NCI-H524 (cell line): ENCODE measurements at regions not wholly inside any gene's neighbourhood (a gene's known extent, or its start where the extent isn't known, plus 50 kb on each side); places are given as distances from the start of the nearest gene placed in this dataset.

Experiments used
- DNase-seq, 2 experiments: peaks; one replicate each; lab custom pipeline; 2025; lab: John Stamatoyannopoulos, UW

DNA sequence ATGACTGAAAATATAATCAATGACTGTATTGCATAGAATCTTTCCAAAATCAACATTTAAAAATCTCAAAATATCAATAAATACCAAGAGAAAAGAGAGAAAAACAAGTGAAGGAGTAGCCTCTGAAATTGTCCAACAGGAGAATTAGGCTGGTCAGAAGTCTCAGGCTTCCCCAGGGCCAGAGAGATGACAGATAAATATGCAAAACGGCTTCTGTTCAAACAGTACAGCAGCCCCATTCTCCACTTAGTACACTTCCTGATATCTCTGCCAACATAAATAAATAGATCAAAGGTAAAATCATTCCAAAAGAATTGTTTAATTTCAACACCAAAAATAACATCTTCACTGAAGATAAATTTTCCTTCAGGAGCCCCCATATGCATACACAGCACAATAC, 204.7 kb upstream of the GABRA2 start:
- DNase-seq = no peak

DNA sequence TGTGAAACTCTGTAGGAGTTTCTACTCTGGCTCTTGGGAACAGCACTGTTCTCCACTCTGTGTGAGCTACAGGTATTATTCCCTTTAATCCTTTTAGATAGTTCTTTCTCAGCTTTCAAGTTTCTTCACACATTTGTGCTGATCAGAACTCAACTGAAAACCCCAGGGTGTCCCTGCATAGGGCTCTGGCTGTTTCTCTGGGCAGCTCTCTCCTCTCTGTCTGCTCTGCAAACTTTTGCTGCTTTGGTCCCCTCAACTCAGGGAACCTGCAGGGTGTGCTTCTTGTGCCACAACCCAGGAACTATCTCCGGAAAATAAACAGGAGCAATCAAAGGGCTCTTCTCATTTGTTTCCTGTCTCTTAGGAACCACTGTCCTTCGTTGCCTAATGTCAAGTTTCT, 196.6 kb upstream of the GABRA2 start:
- DNase-seq = peak in 1 of 2 experiments; percentile 4

GRCh38 chr4:46581677-46582076, 191.7 kb upstream of the GABRA2 start:
- no peak for DNase-seq

GRCh38 chr4:46554760-46555465, 165.0 kb upstream of the GABRA2 start:
- DNase-seq = no peak

GRCh38 chr4:46550471-46550870, 160.5 kb upstream of the GABRA2 start:
- no peak for DNase-seq

GRCh38 chr4:46549125-46549524, 159.2 kb upstream of the GABRA2 start:
- no peak for DNase-seq

- DNase-seq = no peak
These were observed 134.8 kb upstream of the GABRA2 start for GRCh38 chr4:46524751-46525150.

DNA sequence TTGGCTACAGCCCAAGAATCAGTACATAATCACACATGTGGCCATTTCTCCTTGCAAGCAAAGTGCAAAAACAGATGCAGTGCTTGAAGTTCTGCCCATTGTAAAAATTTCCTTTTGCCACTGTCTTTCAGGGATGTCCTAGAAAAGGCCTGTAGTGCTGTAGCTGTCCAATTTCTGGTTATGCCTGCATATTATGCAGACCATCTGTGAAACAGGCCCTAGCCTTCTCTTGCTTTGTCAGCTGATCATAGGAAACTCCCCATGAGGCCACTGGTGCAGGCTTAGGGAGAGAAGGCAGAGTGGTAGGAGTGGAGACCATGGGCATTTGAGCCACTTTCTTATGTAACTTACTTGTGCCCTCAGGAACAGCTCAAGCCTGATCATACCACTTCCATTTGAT, 130.4 kb upstream of the GABRA2 start:
- no peak for DNase-seq

DNA sequence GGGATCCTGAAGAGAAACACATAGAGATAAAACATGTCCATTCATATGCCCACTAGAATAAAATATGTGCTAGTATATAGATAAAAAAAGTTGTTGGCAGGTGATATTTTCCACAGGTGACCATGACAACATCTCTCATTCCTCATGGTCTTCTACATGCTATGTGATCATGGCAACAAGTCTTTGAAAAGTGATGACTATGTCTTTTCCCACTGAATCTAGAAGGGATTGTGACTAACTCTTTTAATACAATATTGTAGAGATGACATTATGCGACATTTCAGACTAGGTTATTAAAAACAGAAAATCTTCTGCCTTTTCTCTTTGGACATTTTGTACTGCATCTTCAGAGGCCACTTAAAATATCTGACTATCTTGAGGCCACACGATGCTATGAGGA, 126.0 kb upstream of the GABRA2 start:
- no peak for DNase-seq

DNA sequence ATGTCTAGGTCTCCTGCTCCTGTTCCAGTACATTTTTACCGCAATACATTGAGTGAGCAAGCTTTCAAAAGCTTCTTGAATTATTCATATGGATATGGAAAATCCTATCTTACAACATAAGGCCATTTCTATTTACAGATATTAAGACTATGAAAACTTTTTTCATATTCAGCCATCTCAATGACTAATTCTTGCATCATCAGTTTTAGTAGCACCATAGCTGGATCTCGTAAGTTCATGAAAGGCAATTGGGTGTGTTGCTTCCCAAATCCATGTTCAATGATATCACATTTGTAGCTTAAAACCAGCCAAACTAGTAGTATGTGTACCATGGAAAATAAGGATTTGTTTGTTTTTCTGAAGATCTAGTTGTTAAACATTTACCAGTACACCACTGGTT, 118.3 kb upstream of the GABRA2 start:
- DNase-seq = no peak

- DNase-seq = no peak
These were observed 116.9 kb upstream of the GABRA2 start for GRCh38 chr4:46506876-46507275.

DNA sequence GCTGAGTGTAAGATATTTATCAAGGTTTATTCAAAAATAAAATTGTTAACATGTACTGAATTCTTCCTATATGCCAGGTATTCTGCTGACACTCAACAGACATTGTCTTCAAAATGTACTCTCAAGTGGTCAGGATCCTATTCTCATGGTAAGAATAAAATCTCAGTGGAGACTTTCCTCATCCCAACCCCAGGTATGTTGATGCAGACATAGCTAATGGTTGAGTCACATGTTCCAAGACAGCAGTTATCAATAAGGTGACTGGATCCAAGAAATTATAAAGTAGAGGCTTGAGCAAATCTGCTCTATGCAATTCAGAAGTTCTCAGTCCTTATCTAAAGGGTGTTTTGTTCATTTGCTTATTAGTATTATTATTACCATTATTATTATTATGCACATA, 115.2 kb upstream of the GABRA2 start:
- DNase-seq = no peak

DNA sequence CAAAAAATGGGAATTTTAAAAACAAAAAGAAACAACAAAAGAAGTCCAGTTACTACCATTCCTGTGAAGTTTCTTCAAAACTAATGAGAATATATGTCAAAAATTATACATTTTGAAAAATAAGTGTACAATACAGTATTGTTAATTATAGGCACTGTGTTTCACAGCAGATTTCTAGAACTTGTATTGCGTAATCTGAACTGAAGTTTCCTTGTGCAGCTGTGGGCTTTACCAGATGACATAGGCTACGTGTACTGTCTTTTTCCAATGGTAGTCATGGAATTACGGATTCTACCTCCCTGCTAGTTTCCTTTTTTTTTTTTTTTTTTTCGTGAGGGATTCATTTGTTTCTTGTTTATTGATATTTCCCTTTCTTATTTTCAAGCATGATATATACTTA, 113.8 kb upstream of the GABRA2 start:
- DNase-seq = no peak

DNA sequence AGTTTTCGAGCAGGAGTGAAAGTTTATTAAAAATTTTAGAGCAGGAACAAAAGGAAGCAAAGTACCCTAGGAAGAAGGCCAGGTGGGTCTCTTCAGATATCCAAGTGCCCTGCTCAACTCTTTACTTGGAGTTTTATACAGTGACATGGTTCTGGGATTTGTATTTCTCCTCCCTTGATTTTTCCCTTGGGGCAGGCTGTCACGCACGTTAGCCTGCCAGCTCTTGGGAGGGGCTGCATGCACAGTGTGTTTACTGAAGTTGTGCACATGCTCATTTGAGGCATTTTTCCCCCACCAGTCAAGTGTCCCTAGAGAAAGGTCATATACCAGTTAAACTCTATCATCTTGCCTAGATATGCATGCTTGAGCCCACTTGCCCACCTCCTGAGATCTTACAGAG, 102.5 kb upstream of the GABRA2 start:
- no peak for DNase-seq

GRCh38 chr4:46491455-46491854, 101.5 kb upstream of the GABRA2 start:
- DNase-seq = no peak

- DNase-seq = no peak
These were observed 95.0 kb upstream of the GABRA2 start for GRCh38 chr4:46484881-46485280.

GRCh38 chr4:46462733-46463132, 72.8 kb upstream of the GABRA2 start:
- DNase-seq = no peak

- no peak for DNase-seq
These were observed 69.4 kb upstream of the GABRA2 start for GRCh38 chr4:46459308-46459707.

DNA sequence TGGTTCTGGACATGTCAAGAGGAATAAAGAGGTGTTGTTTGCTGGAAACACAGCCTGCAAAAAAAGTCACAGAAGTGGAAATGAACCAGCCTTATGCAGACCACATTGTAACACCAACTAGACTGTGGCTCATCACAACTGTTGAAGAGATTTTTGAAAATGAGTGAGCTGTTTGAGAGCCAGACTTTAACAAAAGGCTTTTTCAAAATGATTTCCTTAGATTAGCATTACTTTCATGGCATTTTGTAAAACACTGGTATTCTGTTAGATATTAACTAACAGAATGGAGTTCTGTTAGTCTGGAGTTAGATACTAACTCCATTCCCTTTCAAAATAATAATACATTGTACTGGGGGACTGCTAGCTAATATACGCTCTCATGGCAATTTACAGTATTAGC, 60.6 kb upstream of the GABRA2 start:
- no peak for DNase-seq

DNA sequence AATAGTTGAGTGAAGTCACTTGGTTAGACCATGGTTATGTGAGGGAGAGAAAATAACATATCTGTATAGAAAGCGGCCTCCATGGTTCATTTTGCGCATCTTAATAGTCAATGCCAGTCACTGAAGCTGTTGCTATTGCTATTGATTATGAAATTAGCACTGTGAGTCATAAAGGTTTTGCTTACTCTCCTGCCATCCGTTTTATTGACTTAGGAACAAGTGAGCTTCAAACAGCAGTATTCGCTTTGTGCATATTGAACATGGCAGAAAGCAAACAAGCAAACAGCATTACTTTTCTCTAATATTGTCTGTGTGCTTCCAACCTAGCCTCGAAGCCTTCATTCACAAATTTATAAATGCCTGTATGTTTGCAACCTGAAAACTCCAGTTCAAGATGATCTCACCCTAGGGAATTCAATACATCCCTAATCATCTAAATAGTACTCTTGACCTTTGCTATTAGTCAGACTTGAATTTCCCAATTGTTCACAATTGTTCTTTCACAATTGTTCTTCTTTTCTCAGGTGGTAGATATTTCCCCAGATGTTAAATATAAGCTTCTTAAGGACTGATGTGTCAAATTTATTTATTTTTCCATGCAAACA, 55.9 kb upstream of the GABRA2 start:
- DNase-seq = no peak

DNA sequence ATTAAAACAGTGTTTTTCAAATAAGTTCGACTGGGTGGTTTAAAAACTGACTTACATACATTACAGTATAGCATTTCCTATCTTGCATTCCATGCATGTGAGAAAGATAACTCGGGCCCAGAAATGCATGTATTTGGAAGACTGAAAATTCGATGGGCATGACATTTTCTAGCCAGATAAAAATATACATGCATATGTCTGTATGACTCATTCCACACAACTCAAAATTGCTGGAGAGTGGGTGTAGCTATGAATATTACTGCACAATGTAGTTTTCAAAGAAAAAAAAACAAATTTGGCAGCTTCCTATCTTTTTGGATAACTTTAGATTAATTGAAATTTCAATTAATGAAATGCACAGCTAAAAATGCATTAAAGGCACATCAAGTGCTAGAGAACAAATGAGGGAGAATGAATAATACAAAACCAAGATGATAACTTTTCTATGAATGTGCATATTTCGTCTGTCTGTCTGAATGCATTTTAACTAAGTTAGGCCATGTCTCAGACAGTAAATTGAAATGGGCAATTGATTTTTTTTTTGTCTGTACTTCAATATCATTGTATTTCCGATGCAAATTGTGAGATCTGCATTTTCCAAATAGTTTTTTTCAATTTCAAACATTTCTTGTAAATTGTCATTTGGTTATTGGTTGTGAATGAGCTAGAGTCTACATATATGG, 54.5 kb upstream of the GABRA2 start:
- no peak for DNase-seq

- no peak for DNase-seq
These were observed 53.0 kb upstream of the GABRA2 start for GRCh38 chr4:46442963-46443362.

GRCh38 chr4:46441136-46441859, 51.4 kb upstream of the GABRA2 start:
- DNase-seq = no peak
